Neuronal stem cell (in vitro differentiated cells): ENCODE measurements at regions not wholly inside any gene's neighbourhood (a gene's known extent, or its start where the extent isn't known, plus 50 kb on each side); places are given as distances from the start of the nearest gene placed in this dataset.

Source experiments
- DNase-seq: peaks from one replicate; pipeline ENCODE4 v3.0.0-alpha.2; 2013; ENCODE audit warnings: low spot score
- H2AFZ ChIP-seq: one replicate; pipeline ENCODE4 v1.6.1; 2013; ENCODE audit warnings: mild to moderate bottlenecking, low read length, inconsistent platforms
- H2AK5ac ChIP-seq: 2 replicates; pipeline ENCODE4 v1.6.1; 2013; ENCODE audit warnings: low read depth, mild to moderate bottlenecking, inconsistent platforms, low read length, moderate library complexity, mixed read lengths
- H2BK120ac ChIP-seq: 2 replicates; pipeline ENCODE4 v1.6.1; 2013; ENCODE audit warnings: low read depth, mild to moderate bottlenecking, inconsistent platforms, low read length, moderate library complexity, mixed read lengths
- H2BK12ac ChIP-seq: one replicate; pipeline ENCODE4 v1.6.1; 2013; ENCODE audit warnings: low read length, inconsistent platforms
- H2BK15ac ChIP-seq: 2 replicates; pipeline ENCODE4 v1.6.1; 2013; ENCODE audit warnings: mild to moderate bottlenecking, low read length, inconsistent platforms, mixed read lengths
- H2BK5ac ChIP-seq: one replicate; pipeline ENCODE4 v1.6.1; 2013; ENCODE audit warnings: inconsistent platforms, mild to moderate bottlenecking, low read length, moderate library complexity
- H3K14ac ChIP-seq: one replicate; pipeline ENCODE4 v1.6.1; 2013; ENCODE audit warnings: low read length, inconsistent platforms
- H3K18ac ChIP-seq: 2 replicates; pipeline ENCODE4 v1.6.1; 2013; ENCODE audit warnings: low read length, inconsistent platforms
- H3K23ac ChIP-seq: 2 replicates; pipeline ENCODE4 v1.6.1; 2013; ENCODE audit warnings: low read depth, mild to moderate bottlenecking, mixed read lengths, low read length, inconsistent platforms; ENCODE audit not compliant: poor library complexity
- H3K27ac ChIP-seq: replicated peaks from 3 replicates; pipeline ENCODE4 v1.5.1; 2013; ENCODE audit warnings: low read length, inconsistent platforms
- H3K27me3 ChIP-seq, 3 experiments: 2 replicates each; pipeline ENCODE4 v1.6.1; 2013; ENCODE audit warnings: low read length in 3 of 3, mild to moderate bottlenecking in 2 of 3, inconsistent platforms in 1 of 3, low read depth in 1 of 3, mixed read lengths in 1 of 3, moderate library complexity in 1 of 3; ENCODE audit not compliant: control insufficient read depth in 3 of 3, insufficient read depth in 3 of 3
- H3K36me3 ChIP-seq, 2 donors: replicated peaks in 1 of 2; 2 replicates each; pipeline ENCODE4 v1.6.1; 2013; ENCODE audit warnings: low read length in 2 of 2; ENCODE audit not compliant: control insufficient read depth in 2 of 2, insufficient read depth in 2 of 2
- H3K4ac ChIP-seq: 2 replicates; pipeline ENCODE4 v1.6.1; 2013; ENCODE audit warnings: inconsistent platforms, mild to moderate bottlenecking, low read length, moderate library complexity
- H3K4me1 ChIP-seq, 2 donors: 1 replicate in 1 of 2; 2 replicates in 1 of 2; pipeline ENCODE4 v1.6.1; 2013; ENCODE audit warnings: low read length in 2 of 2, low read depth in 1 of 2; ENCODE audit not compliant: control insufficient read depth in 2 of 2, insufficient read depth in 1 of 2
- H3K4me2 ChIP-seq: one replicate; pipeline ENCODE4 v1.6.1; 2013; ENCODE audit warnings: mild to moderate bottlenecking, low read length, inconsistent platforms; ENCODE audit not compliant: insufficient read depth, poor library complexity, severe bottlenecking
- H3K4me3 ChIP-seq, 2 donors: 2 replicates each; pipeline ENCODE4 v1.5.1; 2013; ENCODE audit warnings: low read length in 2 of 2, mild to moderate bottlenecking in 2 of 2, inconsistent platforms in 1 of 2, moderate library complexity in 1 of 2
- H3K79me1 ChIP-seq: one replicate; pipeline ENCODE4 v1.6.1; 2013; ENCODE audit warnings: low read depth, mild to moderate bottlenecking, inconsistent platforms, low read length, moderate library complexity
- H3K9ac ChIP-seq: one replicate; pipeline ENCODE4 v1.6.1; 2013; ENCODE audit warnings: mild to moderate bottlenecking, low read depth, low read length, inconsistent platforms; ENCODE audit not compliant: poor library complexity
- H3K9me3 ChIP-seq, 2 donors: replicated peaks in 1 of 2; 2 replicates each; pipeline versions ENCODE3 to v1.6.1; 2013; ENCODE audit warnings: low read length in 2 of 2, mild to moderate bottlenecking in 2 of 2, inconsistent platforms in 1 of 2, low read depth in 1 of 2, mixed read lengths in 1 of 2, moderate library complexity in 1 of 2; ENCODE audit not compliant: control insufficient read depth in 2 of 2, insufficient read depth in 1 of 2
- H4K8ac ChIP-seq: one replicate; pipeline ENCODE4 v1.6.1; 2013; ENCODE audit warnings: low read depth, mild to moderate bottlenecking, inconsistent platforms, low read length, moderate library complexity
- H4K91ac ChIP-seq: one replicate; pipeline ENCODE4 v1.6.1; 2013; ENCODE audit warnings: low read length, low read depth, mild to moderate bottlenecking, inconsistent platforms; ENCODE audit not compliant: poor library complexity
- WGBS, 2 donors: extraction: QIAGEN DNeasy Blood & Tissue Kit; methylation state at CpG; one replicate each; pipeline ENCODE4 v1.1.7; 2013; ENCODE audit warnings: missing lambda C conversion rate in 2 of 2, mixed read lengths in 1 of 2; ENCODE audit not compliant: insufficient read length in 2 of 2, insufficient replicate concordance in 1 of 2; ENCODE audit errors: extremely low coverage in 2 of 2; 5-methylcytosine and 5-hydroxymethylcytosine counted together

- H3K27me3 ChIP-seq: no peaks in the 10 kb centered on the region
- no CpG with 5 or more reads among the region's 5 CpGs for WGBS, 2 donors
Measured at GRCh38 chr9:100794738-100795269, 216.9 kb downstream of the CAVIN4 start.

GRCh38 chr9:100803956-100804355 lies 224.6 kb upstream of the PLPPR1 start:
- Histone ChIP-seq H3K4me3 (no peak overlapping the region), H2BK120ac (no peak overlapping the region), H3K14ac (no peak overlapping the region), H3K9ac (no peak overlapping the region), H3K4ac (no peak overlapping the region), H3K79me1 (no peaks in the 10 kb centered on the region), H2BK5ac (no peak overlapping the region), H4K91ac (no peak overlapping the region), H2BK15ac (no peak overlapping the region), H3K18ac (no peak overlapping the region), H3K4me2 (no peak overlapping the region), H4K8ac (no peak overlapping the region), H3K4me1 (no peaks in the 10 kb centered on the region), H3K27me3 (no peaks in the 10 kb centered on the region), H3K36me3 (no peaks in the 10 kb centered on the region), H2AFZ (no peak overlapping the region), H2BK12ac (no peak overlapping the region), H2AK5ac (no peak overlapping the region), H3K9me3 (peaks cover 0 to 2% of the 10 kb centered on the region in 2 donors), H3K27ac (no peak overlapping the region), H3K23ac (no peak overlapping the region)
- WGBS, 2 donors: no CpG with 5 or more reads among the region's 2 CpGs
- no peak for DNase-seq

More at GRCh38 chr9:100794738-100795269, 216.9 kb downstream of the CAVIN4 start:
- Histone ChIP-seq H3K23ac (no peak overlapping the region), H2AFZ (no peak overlapping the region), H2BK12ac (no peak overlapping the region), H4K8ac (no peak overlapping the region), H4K91ac (no peak overlapping the region), H2BK15ac (no peak overlapping the region), H3K27ac (no peak overlapping the region), H3K14ac (no peak overlapping the region), H2BK120ac (no peak overlapping the region), H3K18ac (no peak overlapping the region), H3K36me3 (no peaks in the 10 kb centered on the region), H3K4ac (no peak overlapping the region), H3K9me3 (no peaks in the 10 kb centered on the region), H3K79me1 (no peaks in the 10 kb centered on the region), H3K4me2 (no peak overlapping the region), H3K4me1 (no peaks in the 10 kb centered on the region), H3K9ac (no peak overlapping the region), H2AK5ac (no peak overlapping the region), H3K4me3 (no peak overlapping the region), H2BK5ac (no peak overlapping the region)
- no peak for DNase-seq

- Histone ChIP-seq H3K14ac (no peak overlapping the region), H3K27ac (no peak overlapping the region), H2AFZ (no peak overlapping the region), H2BK12ac (no peak overlapping the region), H3K36me3 (no peaks in the 10 kb centered on the region), H3K4me1 (no peaks in the 10 kb centered on the region), H3K79me1 (no peaks in the 10 kb centered on the region), H3K23ac (no peak overlapping the region), H4K8ac (no peak overlapping the region), H2BK15ac (no peak overlapping the region), H3K4ac (no peak overlapping the region), H4K91ac (no peak overlapping the region), H2BK120ac (no peak overlapping the region), H3K4me2 (no peak overlapping the region), H3K4me3 (no peak overlapping the region), H3K18ac (no peak overlapping the region), H2BK5ac (no peak overlapping the region), H3K27me3 (no peaks in the 10 kb centered on the region), H3K9ac (no peak overlapping the region), H2AK5ac (no peak overlapping the region), H3K9me3 (peaks cover 0 to 10% of the 10 kb centered on the region in 2 donors)
- DNase-seq: no peak
- WGBS, 2 donors: no CpG with 5 or more reads among the region's 3 CpGs
Measured at GRCh38 chr9:100811643-100812042, 216.9 kb upstream of the PLPPR1 start.

- no peak overlapping the region for H2AFZ ChIP-seq
- H2AK5ac ChIP-seq: peak overlapping the region; percentile 67
- WGBS, 2 donors: no CpG with 5 or more reads among the region's 2 CpGs
- H3K18ac ChIP-seq: peak overlapping the region; percentile 42
- peaks cover 0 to 11% of the 10 kb centered on the region in 2 donors for H3K9me3 ChIP-seq
- H3K36me3 ChIP-seq: no peaks in the 10 kb centered on the region
- H4K91ac ChIP-seq: no peak overlapping the region
- no peaks in the 10 kb centered on the region for H3K4me1 ChIP-seq
- H3K4ac ChIP-seq: no peak overlapping the region
- H3K27me3 ChIP-seq: no peaks in the 10 kb centered on the region
- no peak overlapping the region for H2BK15ac ChIP-seq
- no peak overlapping the region for H2BK5ac ChIP-seq
- no peak overlapping the region for H2BK12ac ChIP-seq
- no peak overlapping the region for H2BK120ac ChIP-seq
- no peak overlapping the region for H3K14ac ChIP-seq
- no peaks in the 10 kb centered on the region for H3K79me1 ChIP-seq
- DNase-seq: no peak
- no peak overlapping the region for H4K8ac ChIP-seq
- H3K4me2 ChIP-seq: no peak overlapping the region
- no peak overlapping the region for H3K4me3 ChIP-seq
- H3K9ac ChIP-seq: no peak overlapping the region
- peak overlapping the region; percentile 6 for H3K23ac ChIP-seq
- H3K27ac ChIP-seq: no peak overlapping the region
Measured at GRCh38 chr9:100813871-100814270, 214.7 kb upstream of the PLPPR1 start.
